Endothelial cell of umbilical vein (primary cell): ENCODE measurements at regions not wholly inside any gene's neighbourhood (a gene's known extent, or its start where the extent isn't known, plus 50 kb on each side); places are given as distances from the start of the nearest gene placed in this dataset.

Experiments
- BruUV-seq: library from RNA; stranded (reverse); fragments of 400-500 nt; replicated peaks from 2 replicates; lab custom pipeline; 2021; lab: Mats Ljungman, UMichigan
- CTCF ChIA-PET: fragments of 300-600, 350-600 bp; sonication (Branson Sonifier 250); formaldehyde crosslinking; loops from one replicate; lab custom pipeline; 2021; ENCODE audit warnings: antibody characterized with exemption, inconsistent platforms; lab: Charles Lee
- POLR2A ChIA-PET: fragments of 300-600, 350-600 bp; sonication (Branson Sonifier 250); formaldehyde crosslinking; loops from one replicate; lab custom pipeline; 2021; ENCODE audit warnings: antibody characterized with exemption, inconsistent platforms; lab: Charles Lee
- DNase-seq: peaks from one replicate; pipeline ENCODE4 v3.0.0-alpha.2; 2011; ENCODE audit warnings: low read depth, low spot score
- FAIRE-seq: peaks from 2 replicates; lab custom pipeline; 2011; peaks lifted over from hg19 to GRCh38; lab: Jason Lieb, UNC
- H2AFZ ChIP-seq: 2 replicates; pipeline ENCODE4 v1.6.0; 2012; ENCODE audit warnings: low read depth, low read length, control low read depth, inconsistent platforms
- H3K27ac ChIP-seq: 2 replicates; pipeline ENCODE4 v1.5.1; 2011; ENCODE audit warnings: low read depth, mild to moderate bottlenecking, control low read depth, low read length, moderate library complexity; ENCODE audit not compliant: insufficient read depth
- H3K27me3 ChIP-seq, 2 experiments: 2 replicates each; pipeline versions ENCODE4 v1.6.0 to v1.6.1; 2011; ENCODE audit warnings: low read length in 2 of 2, mixed read lengths in 1 of 2; ENCODE audit not compliant: control insufficient read depth in 2 of 2, insufficient read depth in 2 of 2
- H3K36me3 ChIP-seq, 2 experiments: 2 replicates in 1 of 2; 3 replicates in 1 of 2; pipeline ENCODE4 v1.5.1; 2011; ENCODE audit warnings: low read length in 2 of 2, mild to moderate bottlenecking in 1 of 2, moderate library complexity in 1 of 2; ENCODE audit not compliant: control insufficient read depth in 2 of 2, insufficient read depth in 2 of 2; ENCODE audit errors: extremely low read depth in 1 of 2
- H3K4me1 ChIP-seq: 3 replicates; pipeline ENCODE4 v1.5.1; 2011; ENCODE audit warnings: mild to moderate bottlenecking, low read length; ENCODE audit not compliant: control insufficient read depth, insufficient read depth; ENCODE audit errors: extremely low read depth
- H3K4me2 ChIP-seq: 2 replicates; pipeline ENCODE4 v1.6.1; 2011; ENCODE audit warnings: low read length, control low read depth, mixed read lengths; ENCODE audit not compliant: insufficient read depth
- H3K4me3 ChIP-seq, 3 experiments: fragments of 200-600 bp in 1 of 3; sonication (generic), shearing (Covaris generic) in 1 of 3; replicated peaks in 1 of 3; 2 replicates each; pipeline ENCODE4 v1.5.1; 2011 to 2016; ENCODE audit warnings: control low read depth in 3 of 3, low read length in 3 of 3, mild to moderate bottlenecking in 2 of 3, inconsistent platforms in 1 of 3, low read depth in 1 of 3, moderate library complexity in 1 of 3; ENCODE audit not compliant: insufficient read depth in 1 of 3
- H3K79me2 ChIP-seq: 2 replicates; pipeline ENCODE4 v1.6.0; 2012; ENCODE audit warnings: low read length, inconsistent platforms; ENCODE audit not compliant: control insufficient read depth, insufficient read depth
- H3K9ac ChIP-seq: replicated peaks from 2 replicates; pipeline ENCODE3; 2011; ENCODE audit warnings: low read length, control low read depth; ENCODE audit not compliant: insufficient read depth; ENCODE audit errors: extremely low read depth
- H3K9me1 ChIP-seq: replicated peaks from 3 replicates; pipeline ENCODE4 v1.6.0; 2011; ENCODE audit warnings: mild to moderate bottlenecking, low read length; ENCODE audit not compliant: control insufficient read depth, insufficient read depth; ENCODE audit errors: extremely low read depth
- H3K9me3 ChIP-seq: replicated peaks from 2 replicates; pipeline ENCODE4 v1.5.1; 2012; ENCODE audit warnings: low read length, inconsistent platforms; ENCODE audit not compliant: control insufficient read depth, insufficient read depth
- H4K20me1 ChIP-seq: replicated peaks from 2 replicates; pipeline ENCODE3; 2011; ENCODE audit warnings: mild to moderate bottlenecking, low read length; ENCODE audit not compliant: control insufficient read depth, insufficient read depth; ENCODE audit errors: extremely low read depth
- CTCF ChIP-seq, 2 donors: IDR thresholded peaks; 1 replicate in 1 of 2; 2 replicates in 1 of 2; pipeline ENCODE4 v1.5.1; 2011; ENCODE audit warnings: low read length in 2 of 2, mild to moderate bottlenecking in 2 of 2, moderate library complexity in 2 of 2, control low read depth in 1 of 2, inconsistent platforms in 1 of 2, low read depth in 1 of 2; ENCODE audit not compliant: insufficient read depth in 1 of 2; ENCODE audit errors: extremely low read depth in 1 of 2
- EZH2 ChIP-seq: IDR thresholded peaks from 2 replicates; pipeline ENCODE4 v1.6.1; 2012; ENCODE audit warnings: borderline replicate concordance, low read depth, mild to moderate bottlenecking, moderate library complexity, low read length, inconsistent platforms; ENCODE audit not compliant: severe bottlenecking
- FOS ChIP-seq: IDR thresholded peaks from 2 replicates; pipeline ENCODE4 v1.6.1; 2011; ENCODE audit warnings: mild to moderate bottlenecking, low read length, moderate library complexity, borderline replicate concordance; ENCODE audit not compliant: insufficient read depth
- GATA2 ChIP-seq: IDR thresholded peaks from 2 replicates; pipeline ENCODE4 v1.7.0; 2011; ENCODE audit warnings: low read depth, mild to moderate bottlenecking, moderate library complexity, mixed read lengths, low read length; ENCODE audit not compliant: insufficient read length, insufficient read depth
- JUN ChIP-seq: IDR thresholded peaks from 2 replicates; pipeline ENCODE4 v1.6.1; 2011; ENCODE audit warnings: borderline replicate concordance, low read depth; ENCODE audit not compliant: insufficient read length, insufficient read depth
- MYC ChIP-seq: IDR thresholded peaks from one replicate; pipeline ENCODE4 v1.6.1; 2011; ENCODE audit warnings: mild to moderate bottlenecking, low read depth, low read length
- POLR2A ChIP-seq: IDR thresholded peaks from 2 replicates; pipeline ENCODE4 v1.6.1; 2012; ENCODE audit warnings: low read depth, mild to moderate bottlenecking, control low read depth, low read length
- POLR2AphosphoS5 ChIP-seq: IDR thresholded peaks from 2 replicates; pipeline ENCODE4 v1.6.1; 2012; ENCODE audit warnings: low read depth, mild to moderate bottlenecking, control low read depth, low read length, moderate library complexity; ENCODE audit not compliant: insufficient read depth
- dilution Hi-C: fragments of 300-500 bp; cut with MboI; formaldehyde crosslinking; loops from one replicate; pipeline ENCODE4 v1.15.0; 2019; ENCODE audit warnings: low sequenced_read_pairs; ENCODE audit not compliant: extremely low pct_ligation_motif_present
- intact Hi-C: fragments of 100-400 bp; cut with micrococcal nuclease; formaldehyde crosslinking; loops from one replicate; pipeline ENCODE4 v1.10.0; 2022
- TF ChIP-seq, protein P1 (sequence below): IDR thresholded peaks from 2 replicates; pipeline ENCODE4 v1.6.1; 2011; ENCODE audit not compliant: insufficient read depth, insufficient read length

DNA sequence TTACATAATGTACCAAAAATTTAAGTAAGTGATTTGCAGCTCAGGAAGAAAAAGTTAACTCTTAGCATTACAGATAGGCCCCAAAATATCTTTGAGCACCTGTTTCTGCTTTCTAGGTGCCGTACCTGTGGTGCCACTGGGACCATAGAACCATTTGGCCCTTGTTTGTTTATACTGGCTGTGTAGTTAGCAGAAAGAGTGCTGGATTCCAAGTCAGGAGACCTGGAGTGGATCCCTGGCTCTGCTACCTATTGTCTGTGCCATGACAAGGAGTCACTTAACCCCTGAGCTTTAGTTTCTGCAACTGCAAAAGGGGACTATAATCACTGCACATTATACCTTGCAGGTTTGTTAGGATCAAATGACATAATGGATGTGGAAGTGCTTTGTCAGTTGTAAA lies 137.8 kb upstream of the GPR101 start:
- no peak for FAIRE-seq
- CTCF ChIA-PET = no interaction called here
- dilution Hi-C loops = no loop called here

More for the DNA sequence above, 137.8 kb upstream of the GPR101 start:
- intact Hi-C loops = no loop called here
- no TSS peak for BruUV-seq
- no peaks in the 10 kb centered on the region for H3K4me1 ChIP-seq
- POLR2A ChIA-PET = no interaction called here
- no peak overlapping the region for H3K4me3 ChIP-seq
- no peaks in the 10 kb centered on the region for H3K36me3 ChIP-seq
- no peak overlapping the region for H3K9ac ChIP-seq
- no peak overlapping the region for H3K4me2 ChIP-seq
- H2AFZ ChIP-seq = no peak overlapping the region
- no peaks in the 10 kb centered on the region for H3K27me3 ChIP-seq
- TF ChIP-seq GATA2 (no peak), JUN (no peak), POLR2A (no peak), EZH2 (no peak), POLR2AphosphoS5 (no peak), FOS (no peak), MYC (no peak), CTCF (IDR thresholded peaks at IDR 0.05; ENCODE audit: extremely low read depth in 1 of 2, insufficient read depth in 1 of 2, low read depth in 1 of 2, low read length in 2 of 2) (no peak)
- TF ChIP-seq, protein P1, sequence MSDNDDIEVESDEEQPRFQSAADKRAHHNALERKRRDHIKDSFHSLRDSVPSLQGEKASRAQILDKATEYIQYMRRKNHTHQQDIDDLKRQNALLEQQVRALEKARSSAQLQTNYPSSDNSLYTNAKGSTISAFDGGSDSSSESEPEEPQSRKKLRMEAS = no peak
- no peaks in the 10 kb centered on the region for H3K9me3 ChIP-seq
- H3K27ac ChIP-seq = no peak overlapping the region
- H4K20me1 ChIP-seq = no peaks in the 10 kb centered on the region
- H3K9me1 ChIP-seq = no peaks in the 10 kb centered on the region
- no peak for DNase-seq
- no peaks in the 10 kb centered on the region for H3K79me2 ChIP-seq
